ENCODE measurements at regions not wholly inside any gene's neighbourhood (a gene's known extent, or its start where the extent isn't known, plus 50 kb on each side); places are given as distances from the start of the nearest gene placed in this dataset.
"Not testable (repeated sequence)": the region's sequence is repeated elsewhere in the genome, so short reads cannot be mapped to it uniquely, and the experiment has no call there.

- no peak for DNase-seq
Observed at GRCh38 chr1:181204530-181204929, 116.0 kb downstream of the IER5 start.

- no peak for DNase-seq
Observed at GRCh38 chr1:181205901-181206300, 117.4 kb downstream of the IER5 start.

GRCh38 chr1:181206513-181206912 is 118.0 kb downstream of the IER5 start:
- no peak for DNase-seq

- no peak for DNase-seq
Observed at GRCh38 chr1:181206979-181207790, 118.7 kb downstream of the IER5 start.

GRCh38 chr1:181208083-181208482 is 119.6 kb downstream of the IER5 start:
- DNase-seq, result no peak

GRCh38 chr1:181208967-181209366 is 120.5 kb downstream of the IER5 start:
- DNase-seq, result no peak

- no peak for DNase-seq
Observed at GRCh38 chr1:181213056-181213455, 124.6 kb downstream of the IER5 start.

GRCh38 chr1:181216591-181216994 is 128.1 kb downstream of the IER5 start:
- no peak for DNase-seq

GRCh38 chr1:181219938-181220337 is 131.4 kb downstream of the IER5 start:
- DNase-seq, result no peak

- DNase-seq, result no peak
Observed at GRCh38 chr1:181221078-181221477, 132.6 kb downstream of the IER5 start.

GRCh38 chr1:181222972-181223505 is 134.5 kb downstream of the IER5 start:
- DNase-seq, result no peak

GRCh38 chr1:181226728-181227127 is 138.2 kb downstream of the IER5 start:
- DNase-seq, result not testable (repeated sequence)

GRCh38 chr1:181239086-181239485 is 150.6 kb downstream of the IER5 start:
- DNase-seq, result no peak

- DNase-seq, result not testable (repeated sequence)
Observed at GRCh38 chr1:181246320-181246719, 157.8 kb downstream of the IER5 start.

GRCh38 chr1:181248361-181248760 is 159.9 kb downstream of the IER5 start:
- DNase-seq, result not testable (repeated sequence)

GRCh38 chr1:181249186-181249585 is 160.7 kb downstream of the IER5 start:
- DNase-seq, result no peak

GRCh38 chr1:181250038-181250437 is 161.5 kb downstream of the IER5 start:
- DNase-seq, result no peak

GRCh38 chr1:181251001-181251712 is 162.7 kb downstream of the IER5 start:
- no peak for DNase-seq

GRCh38 chr1:181251713-181252075 is 163.2 kb downstream of the IER5 start:
- DNase-seq, result no peak

- DNase-seq, result not testable (repeated sequence)
Observed at GRCh38 chr1:181253601-181254000, 165.1 kb downstream of the IER5 start.

- no peak for DNase-seq
Observed at GRCh38 chr1:181255270-181255929, 166.9 kb downstream of the IER5 start.

GRCh38 chr1:181257117-181257516 is 168.6 kb downstream of the IER5 start:
- DNase-seq, result no peak

- DNase-seq, result no peak
Observed at GRCh38 chr1:181259026-181259745, 170.7 kb downstream of the IER5 start.
